Prostate gland (tissue), 2 donors: ENCODE measurements at regions not wholly inside any gene's neighbourhood (a gene's known extent, or its start where the extent isn't known, plus 50 kb on each side); places are given as distances from the start of the nearest gene placed in this dataset.

ENCODE experiments used
- DNase-seq: peaks from one replicate; pipeline ENCODE4 v3.0.0-alpha.2; 2019; ENCODE audit warnings: low spot score
- H3K27ac ChIP-seq, 2 donors: fragments of 200-600 bp; sonication (generic); 2 replicates each; pipeline ENCODE4 v1.5.1; 2017 to 2019
- H3K27me3 ChIP-seq: fragments of 200-600 bp; sonication (generic); replicated peaks from 2 replicates; pipeline ENCODE4 v1.5.1; 2019; ENCODE audit not compliant: insufficient read depth
- H3K36me3 ChIP-seq, 2 donors: fragments of 200-600 bp; sonication (generic); 1 replicate in 1 of 2; 2 replicates in 1 of 2; pipeline versions ENCODE4 v1.5.1 to v1.8.1; 2017 to 2019
- H3K4me1 ChIP-seq: fragments of 200-600 bp; sonication (generic); replicated peaks from 2 replicates; pipeline ENCODE4 v1.5.1; 2019
- H3K4me3 ChIP-seq, 2 donors: fragments of 200-600 bp; sonication (generic); 2 replicates each; pipeline ENCODE4 v1.5.1; 2017 to 2019
- H3K9me3 ChIP-seq: fragments of 200-600 bp; sonication (generic); 2 replicates; pipeline ENCODE4 v1.5.1; 2017
- POLR2A ChIP-seq: fragments of 450-650 bp; IDR thresholded peaks from one replicate; pipeline ENCODE4 v1.6.1; 2016; ENCODE audit warnings: antibody characterized with exemption, mild to moderate bottlenecking
- POLR2AphosphoS5 ChIP-seq: sonication (generic); formaldehyde crosslinking; IDR thresholded peaks from one replicate; pipeline ENCODE4 v1.6.1; 2017; ENCODE audit warnings: antibody characterized with exemption
- WGBS: methylation state at CpG from one replicate; pipeline ENCODE4 v1.1.5; 2018; 5-methylcytosine and 5-hydroxymethylcytosine counted together
- intact Hi-C: fragments of 100-400 bp; cut with DNase I; formaldehyde crosslinking; loops from one replicate; pipeline ENCODE4 v1.14.2; 2022
- TF ChIP-seq, protein P1 (sequence below), 4 experiments: fragments of 200-600 bp in 2 of 4; fragments of 450-650 bp in 2 of 4; sonication (generic) in 2 of 4; IDR thresholded peaks; 1 replicate in 3 of 4; 2 replicates in 1 of 4; pipeline ENCODE4 v1.5.1; 2016 to 2019; ENCODE audit warnings: antibody characterized with exemption in 4 of 4, mild to moderate bottlenecking in 2 of 4, moderate library complexity in 2 of 4

DNA sequence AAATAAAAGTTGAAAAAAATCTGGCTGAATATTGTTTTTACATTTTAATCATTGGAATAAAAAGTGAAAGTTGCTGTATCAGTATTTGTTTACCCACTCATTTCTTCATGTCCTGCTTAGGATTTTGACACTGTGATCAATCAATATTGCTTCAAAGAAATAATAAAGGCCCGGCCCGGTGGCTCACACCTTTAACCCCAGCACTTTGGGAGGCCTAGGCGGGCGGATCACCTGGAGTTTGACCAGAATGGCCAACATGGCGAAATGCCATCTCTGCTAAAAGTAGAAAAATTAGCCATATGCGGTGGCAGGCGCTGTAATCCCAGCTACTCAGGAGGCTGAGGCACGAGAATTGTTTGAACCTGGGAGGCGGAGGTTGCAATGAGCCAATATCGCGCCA lies 93.7 kb upstream of the CTNND2 start:
- Histone ChIP-seq H3K9me3 (no peaks in the 10 kb centered on the region), H3K27ac (no peak overlapping the region), H3K36me3 (no peaks in the 10 kb centered on the region), H3K27me3 (no peaks in the 10 kb centered on the region), H3K4me1 (no peaks in the 10 kb centered on the region), H3K4me3 (no peak overlapping the region)
- 92% methylated on average over 11 of the region's 11 CpGs for WGBS
- TF ChIP-seq POLR2A, result no peak
- no peak for TF ChIP-seq POLR2AphosphoS5
- TF ChIP-seq, protein P1, sequence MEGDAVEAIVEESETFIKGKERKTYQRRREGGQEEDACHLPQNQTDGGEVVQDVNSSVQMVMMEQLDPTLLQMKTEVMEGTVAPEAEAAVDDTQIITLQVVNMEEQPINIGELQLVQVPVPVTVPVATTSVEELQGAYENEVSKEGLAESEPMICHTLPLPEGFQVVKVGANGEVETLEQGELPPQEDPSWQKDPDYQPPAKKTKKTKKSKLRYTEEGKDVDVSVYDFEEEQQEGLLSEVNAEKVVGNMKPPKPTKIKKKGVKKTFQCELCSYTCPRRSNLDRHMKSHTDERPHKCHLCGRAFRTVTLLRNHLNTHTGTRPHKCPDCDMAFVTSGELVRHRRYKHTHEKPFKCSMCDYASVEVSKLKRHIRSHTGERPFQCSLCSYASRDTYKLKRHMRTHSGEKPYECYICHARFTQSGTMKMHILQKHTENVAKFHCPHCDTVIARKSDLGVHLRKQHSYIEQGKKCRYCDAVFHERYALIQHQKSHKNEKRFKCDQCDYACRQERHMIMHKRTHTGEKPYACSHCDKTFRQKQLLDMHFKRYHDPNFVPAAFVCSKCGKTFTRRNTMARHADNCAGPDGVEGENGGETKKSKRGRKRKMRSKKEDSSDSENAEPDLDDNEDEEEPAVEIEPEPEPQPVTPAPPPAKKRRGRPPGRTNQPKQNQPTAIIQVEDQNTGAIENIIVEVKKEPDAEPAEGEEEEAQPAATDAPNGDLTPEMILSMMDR (IDR thresholded peaks at IDR 0.05), result no peak
- intact Hi-C loops, result no loop called here
- no peak for DNase-seq

DNA sequence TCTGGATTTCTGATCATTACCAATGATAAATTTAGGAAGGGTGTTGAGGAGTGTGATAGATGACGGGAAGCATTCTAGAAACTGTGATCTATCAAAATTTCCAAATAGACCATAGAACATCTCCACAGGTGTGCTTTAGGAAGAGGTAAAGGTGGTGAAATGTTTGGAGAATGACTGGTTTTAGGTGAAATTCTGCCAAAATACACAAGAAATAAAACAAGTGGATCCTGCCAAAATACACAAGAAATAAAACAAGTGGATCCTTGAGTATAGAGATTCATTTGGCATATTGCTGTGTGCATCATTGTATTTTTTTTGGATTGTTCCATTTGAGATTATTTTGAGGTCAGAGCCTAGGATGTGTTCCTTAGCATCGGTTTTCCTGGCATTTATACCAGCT lies 88.3 kb upstream of the CTNND2 start:
- DNase-seq, result no peak
- no peak overlapping the region for H3K27ac ChIP-seq
- intact Hi-C loops, result no loop called here
- H3K4me3 ChIP-seq, result no peak overlapping the region
- H3K4me1 ChIP-seq, result no peaks in the 10 kb centered on the region
- 40% methylated on average over 2 of the region's 2 CpGs for WGBS
- TF ChIP-seq, protein P1 (IDR thresholded peaks at IDR 0.05), result no peak
- TF ChIP-seq POLR2AphosphoS5, result no peak
- TF ChIP-seq POLR2A, result no peak
- H3K27me3 ChIP-seq, result no peaks in the 10 kb centered on the region
- H3K36me3 ChIP-seq, result no peaks in the 10 kb centered on the region
- H3K9me3 ChIP-seq, result no peaks in the 10 kb centered on the region

DNA sequence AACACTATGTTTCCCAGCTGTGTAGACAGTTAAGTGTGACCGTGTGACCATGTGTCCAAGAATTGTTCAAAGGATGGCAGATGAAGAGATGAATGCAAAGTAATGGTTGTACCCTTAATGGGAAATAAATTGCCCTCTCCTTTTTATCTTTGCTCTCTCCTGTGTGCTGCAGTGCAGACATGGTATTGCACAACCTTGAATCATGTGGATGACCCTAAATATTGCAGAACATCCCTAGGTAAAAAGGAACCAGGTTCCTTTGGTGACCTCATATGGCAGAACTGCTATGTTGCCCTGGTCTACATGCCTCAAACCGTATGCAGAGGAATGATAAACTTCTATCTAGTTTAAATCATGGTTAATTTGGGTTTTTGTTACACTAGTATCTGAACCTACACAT lies 81.7 kb upstream of the CTNND2 start:
- TF ChIP-seq POLR2AphosphoS5 (no peak), POLR2A (no peak)
- TF ChIP-seq, protein P1 (IDR thresholded peaks at IDR 0.05), result no peak
- WGBS, result 74% methylated on average over 2 of the region's 2 CpGs
- no peak for DNase-seq
- intact Hi-C loops, result no loop called here
- no peak overlapping the region for H3K4me3 ChIP-seq
- H3K36me3 ChIP-seq, result no peaks in the 10 kb centered on the region
- no peaks in the 10 kb centered on the region for H3K27me3 ChIP-seq
- H3K27ac ChIP-seq, result no peak overlapping the region
- H3K4me1 ChIP-seq, result no peaks in the 10 kb centered on the region
- H3K9me3 ChIP-seq, result no peaks in the 10 kb centered on the region

DNA sequence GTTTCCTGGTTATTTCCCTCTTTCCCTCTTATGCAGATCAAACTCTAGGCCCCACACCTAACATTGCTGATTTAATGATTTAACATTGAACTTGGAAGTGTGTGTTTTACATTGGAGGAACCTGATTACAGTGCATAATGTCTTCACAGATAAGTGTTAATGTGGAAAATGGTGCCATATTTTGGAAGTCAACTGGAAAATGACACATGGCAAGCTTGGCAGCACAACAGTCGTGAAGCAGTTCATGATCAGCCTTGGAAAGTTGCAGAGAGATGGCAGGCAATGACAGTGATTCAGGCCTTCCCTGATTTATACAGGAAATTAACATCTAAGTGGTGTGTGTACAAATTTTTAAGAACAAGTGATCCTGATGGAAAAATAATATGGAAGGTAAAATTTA lies 80.0 kb upstream of the CTNND2 start:
- H3K36me3 ChIP-seq, result no peaks in the 10 kb centered on the region
- no peak overlapping the region for H3K4me3 ChIP-seq
- no peak for TF ChIP-seq POLR2A
- no peak for TF ChIP-seq POLR2AphosphoS5
- no peaks in the 10 kb centered on the region for H3K27me3 ChIP-seq
- intact Hi-C loops, result no loop called here
- no peak for DNase-seq
- no peaks in the 10 kb centered on the region for H3K9me3 ChIP-seq
- no peak overlapping the region for H3K27ac ChIP-seq
- WGBS, result 79% methylated on average over 1 of the region's 1 CpG
- no peaks in the 10 kb centered on the region for H3K4me1 ChIP-seq

DNA sequence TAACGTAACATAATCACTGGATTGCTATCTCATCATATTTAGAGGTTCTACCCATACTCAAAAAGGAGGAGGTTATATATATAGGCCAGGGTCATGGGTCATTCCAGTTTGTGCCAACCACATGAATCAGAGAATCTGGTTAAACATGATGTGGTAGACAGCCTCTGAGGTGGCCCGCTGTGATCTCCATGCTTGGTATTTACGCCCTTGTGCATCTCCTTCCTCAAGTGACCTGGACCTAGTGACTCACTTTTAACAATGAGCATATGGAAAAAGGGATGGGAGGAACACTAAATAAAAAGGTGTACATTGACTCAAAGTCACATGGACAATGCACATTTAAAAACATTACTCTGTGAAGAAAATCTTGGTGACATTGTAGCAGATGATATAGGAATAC lies 77.7 kb upstream of the CTNND2 start:
- DNase-seq, result no peak
- WGBS, result 93% methylated on average over 3 of the region's 3 CpGs
- no peaks in the 10 kb centered on the region for H3K4me1 ChIP-seq
- no peaks in the 10 kb centered on the region for H3K27me3 ChIP-seq
- H3K4me3 ChIP-seq, result no peak overlapping the region
- TF ChIP-seq POLR2A (no peak), POLR2AphosphoS5 (no peak)
- TF ChIP-seq, protein P1 (IDR thresholded peaks at IDR 0.05), result no peak
- H3K9me3 ChIP-seq, result no peaks in the 10 kb centered on the region
- no peaks in the 10 kb centered on the region for H3K36me3 ChIP-seq
- intact Hi-C loops, result no loop called here
- H3K27ac ChIP-seq, result no peak overlapping the region
